GM12878 (cell line): ENCODE measurements at regions not wholly inside any gene's neighbourhood (a gene's known extent, or its start where the extent isn't known, plus 50 kb on each side); places are given as distances from the start of the nearest gene placed in this dataset.

Experiments used
- ATAC-seq: fragments of 200-7000 bp; cut with Tn5 transposase; 3 replicates; pipeline ENCODE4 v1.9.1; 2020; ENCODE audit warnings: mild to moderate bottlenecking, moderate library complexity
- BruUV-seq: library from RNA; stranded (reverse); fragments of 400-500 nt; replicated peaks from 2 replicates; lab custom pipeline; 2021; lab: Mats Ljungman, UMichigan
- CTCF ChIA-PET: fragments of 300-600 bp; sonication (Branson Sonifier 250); formaldehyde crosslinking; extraction: SDS; loops from one replicate; lab custom pipeline; 2021; ENCODE audit warnings: inconsistent platforms; lab: Yijun Ruan, JAX
- POLR2A ChIA-PET: fragments of 350-600 bp; formaldehyde crosslinking; extraction: SDS; loops from one replicate; lab custom pipeline; 2021; ENCODE audit warnings: inconsistent platforms; lab: Charles Lee
- RAD21 ChIA-PET: fragments of 300-600 bp; sonication (Branson Sonifier 250); formaldehyde crosslinking; loops from one replicate; lab custom pipeline; 2023; ENCODE audit warnings: antibody characterized with exemption; ENCODE audit not compliant: unreplicated experiment; lab: Charles Lee
- SMC1A ChIA-PET: fragments of 300-600 bp; sonication (Branson Sonifier 250); formaldehyde crosslinking; loops from one replicate; lab custom pipeline; 2023; ENCODE audit not compliant: unreplicated experiment, uncharacterized antibody; lab: Charles Lee
- DNase-seq: peaks from one replicate; pipeline ENCODE4 v3.0.0-alpha.2; 2011; ENCODE audit warnings: low read depth, low spot score
- FAIRE-seq: peaks from 3 replicates; lab custom pipeline; 2011; peaks lifted over from hg19 to GRCh38; lab: Jason Lieb, UNC
- H2AFZ ChIP-seq: 2 replicates; pipeline ENCODE4 v1.6.0; 2011; ENCODE audit warnings: low read depth, low read length, control low read depth; ENCODE audit not compliant: control insufficient read depth
- H3K27ac ChIP-seq: 2 replicates; pipeline ENCODE4 v1.5.1; 2011; ENCODE audit warnings: control low read depth; ENCODE audit not compliant: control insufficient read depth, insufficient read depth
- H3K27me3 ChIP-seq, 2 experiments: replicated peaks in 1 of 2; 2 replicates each; pipeline versions ENCODE4 v1.6.0 to v1.6.1; 2011; ENCODE audit warnings: low read length in 1 of 2; ENCODE audit not compliant: control insufficient read depth in 2 of 2, insufficient read depth in 2 of 2
- H3K36me3 ChIP-seq, 2 experiments: 2 replicates each; pipeline ENCODE4 v1.5.1; 2011; ENCODE audit warnings: low read length in 1 of 2; ENCODE audit not compliant: control insufficient read depth in 2 of 2, insufficient read depth in 2 of 2
- H3K4me1 ChIP-seq: 2 replicates; pipeline ENCODE4 v1.6.1; 2011; ENCODE audit warnings: mild to moderate bottlenecking, low read length, moderate library complexity, mixed read lengths; ENCODE audit not compliant: control insufficient read depth, insufficient read depth
- H3K4me2 ChIP-seq: 2 replicates; pipeline ENCODE4 v1.6.0; 2011; ENCODE audit warnings: control low read depth; ENCODE audit not compliant: control insufficient read depth, insufficient read depth
- H3K4me3 ChIP-seq: fragments of 200-600 bp; sonication (generic); 2 replicates; pipeline ENCODE4 v1.5.1; 2016
- H3K79me2 ChIP-seq: 2 replicates; pipeline ENCODE4 v1.6.0; 2011; ENCODE audit warnings: low read length; ENCODE audit not compliant: control insufficient read depth, insufficient read depth
- H3K9ac ChIP-seq: 2 replicates; pipeline ENCODE4 v1.8.0; 2011; ENCODE audit warnings: low read length, control low read depth, mixed read lengths; ENCODE audit not compliant: control insufficient read depth, insufficient read depth
- H3K9me3 ChIP-seq: replicated peaks from 3 replicates; pipeline ENCODE4 v1.5.1; 2011; ENCODE audit warnings: mild to moderate bottlenecking, low read length; ENCODE audit not compliant: control insufficient read depth, insufficient read depth
- H4K20me1 ChIP-seq: 2 replicates; pipeline ENCODE4 v1.6.0; 2011; ENCODE audit not compliant: control insufficient read depth, insufficient read depth
- ATF7 ChIP-seq: fragments of 450-650 bp; IDR thresholded peaks from 2 replicates; pipeline ENCODE4 v1.6.1; 2016; ENCODE audit warnings: low read depth, mild to moderate bottlenecking
- PML ChIP-seq: IDR thresholded peaks from 2 replicates; pipeline ENCODE4 v1.6.1; 2012; ENCODE audit warnings: low read length, inconsistent platforms
- POLR2A ChIP-seq: IDR thresholded peaks from 2 replicates; pipeline ENCODE4 v1.6.1; 2011; ENCODE audit warnings: low read depth, mild to moderate bottlenecking, low read length
- POLR2AphosphoS2 ChIP-seq: IDR thresholded peaks from 2 replicates; pipeline ENCODE4 v1.6.1; 2011; ENCODE audit warnings: low read depth, mild to moderate bottlenecking, low read length, improper control_type of control experiment, moderate library complexity
- SREBF1 ChIP-seq: IDR thresholded peaks from 2 replicates; pipeline ENCODE4 v1.6.1; 2012; ENCODE audit warnings: mild to moderate bottlenecking, low read length
- WGBS: methylation state at CpG from one replicate; pipeline ENCODE4 v1.1.6; 2016; ENCODE audit warnings: low lambda C conversion rate; ENCODE audit not compliant: insufficient replicate concordance, insufficient coverage; ENCODE audit errors: missing lambda C conversion rate; 5-methylcytosine and 5-hydroxymethylcytosine counted together
- in situ Hi-C: fragments of 300-500 bp; cut with MboI; formaldehyde crosslinking; loops from 9 replicates; pipeline ENCODE4 v1.14.3; 2018; ENCODE audit warnings: mixed read lengths
- intact Hi-C: fragments of 100-400 bp; cut with micrococcal nuclease; formaldehyde crosslinking; loops from one replicate; pipeline ENCODE4 v1.14.2; 2022; ENCODE audit not compliant: unreplicated experiment
- TF ChIP-seq, protein P1 (sequence below): fragments of 450-650 bp; conservative IDR thresholded peaks from 2 replicates; pipeline ENCODE4 v1.6.1; 2017; ENCODE audit warnings: mild to moderate bottlenecking, moderate library complexity
- TF ChIP-seq, protein P2 (sequence below): fragments of 450-650 bp; IDR thresholded peaks from 2 replicates; pipeline ENCODE4 v1.6.1; 2014; ENCODE audit warnings: mild to moderate bottlenecking

DNA sequence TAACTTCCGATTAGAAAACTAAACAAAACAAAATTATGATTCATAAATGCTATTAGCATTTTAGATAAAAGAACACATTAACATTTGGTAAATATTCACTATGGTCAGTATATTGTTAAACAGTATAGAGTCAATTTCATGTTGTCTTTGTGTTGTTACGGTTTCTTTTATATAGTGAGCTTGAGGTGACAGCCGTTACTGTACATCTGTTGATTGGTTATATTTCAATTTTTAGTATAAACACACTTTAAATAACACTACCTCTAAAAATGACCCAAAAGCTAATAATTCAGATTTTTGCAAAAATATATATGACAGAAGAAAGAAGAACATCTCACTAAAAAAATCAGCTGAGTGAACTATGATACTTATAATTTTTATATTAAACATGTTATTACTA, 249.0 kb upstream of the LUZP2 start (continued):
- TF ChIP-seq, protein P1, sequence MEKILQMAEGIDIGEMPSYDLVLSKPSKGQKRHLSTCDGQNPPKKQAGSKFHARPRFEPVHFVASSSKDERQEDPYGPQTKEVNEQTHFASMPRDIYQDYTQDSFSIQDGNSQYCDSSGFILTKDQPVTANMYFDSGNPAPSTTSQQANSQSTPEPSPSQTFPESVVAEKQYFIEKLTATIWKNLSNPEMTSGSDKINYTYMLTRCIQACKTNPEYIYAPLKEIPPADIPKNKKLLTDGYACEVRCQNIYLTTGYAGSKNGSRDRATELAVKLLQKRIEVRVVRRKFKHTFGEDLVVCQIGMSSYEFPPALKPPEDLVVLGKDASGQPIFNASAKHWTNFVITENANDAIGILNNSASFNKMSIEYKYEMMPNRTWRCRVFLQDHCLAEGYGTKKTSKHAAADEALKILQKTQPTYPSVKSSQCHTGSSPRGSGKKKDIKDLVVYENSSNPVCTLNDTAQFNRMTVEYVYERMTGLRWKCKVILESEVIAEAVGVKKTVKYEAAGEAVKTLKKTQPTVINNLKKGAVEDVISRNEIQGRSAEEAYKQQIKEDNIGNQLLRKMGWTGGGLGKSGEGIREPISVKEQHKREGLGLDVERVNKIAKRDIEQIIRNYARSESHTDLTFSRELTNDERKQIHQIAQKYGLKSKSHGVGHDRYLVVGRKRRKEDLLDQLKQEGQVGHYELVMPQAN = no peak

DNA sequence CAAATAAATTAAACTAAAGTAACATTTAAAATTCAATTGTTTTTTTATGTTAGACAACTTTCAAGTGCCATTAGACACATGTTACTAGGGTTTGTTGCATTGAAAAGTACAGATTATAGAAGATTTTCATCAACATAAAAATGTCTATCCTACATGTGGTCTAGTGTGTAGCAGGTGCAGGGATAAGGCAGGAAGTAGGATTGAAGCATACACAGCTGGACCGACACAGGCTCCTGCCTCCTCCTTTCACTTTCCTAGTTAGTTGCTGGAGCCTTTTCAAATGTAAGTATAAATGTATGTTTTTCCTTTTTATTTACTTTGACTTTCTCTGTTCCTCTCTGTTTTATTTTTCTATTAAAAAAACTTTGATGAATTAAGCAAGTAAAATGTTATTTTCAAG, 246.9 kb upstream of the LUZP2 start:
- WGBS = 92% methylated on average over 1 of the region's 1 CpG

DNA sequence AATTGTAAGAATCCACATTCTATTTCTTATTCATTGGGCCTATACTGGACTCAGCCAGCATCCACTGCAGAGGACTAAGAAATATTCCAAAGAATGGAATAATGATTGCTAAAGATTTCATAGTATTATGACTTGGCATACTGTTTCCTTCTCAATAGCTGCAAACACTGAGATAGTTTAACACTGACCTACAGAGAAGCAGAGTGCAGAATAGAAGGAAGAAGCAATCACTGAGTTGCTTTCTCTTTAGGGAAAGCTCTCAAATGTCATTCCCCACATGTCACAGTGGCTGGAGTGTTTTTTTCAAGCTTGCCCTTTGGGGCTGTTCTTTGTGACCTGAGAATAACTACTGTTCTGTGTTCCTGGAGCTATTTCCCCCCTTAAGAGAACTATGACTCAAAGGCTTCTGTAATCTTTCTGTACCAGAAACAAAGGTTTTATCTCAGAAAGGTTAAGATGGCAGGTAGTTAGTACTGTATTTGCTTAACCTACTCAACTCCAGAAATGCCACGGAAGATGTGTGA, 243.6 kb upstream of the LUZP2 start:
- Histone ChIP-seq H3K9ac (no peak overlapping the region), H2AFZ (no peak overlapping the region), H3K4me1 (no peaks in the 10 kb centered on the region), H3K27ac (no peak overlapping the region), H3K4me2 (no peak overlapping the region), H3K36me3 (no peaks in the 10 kb centered on the region), H3K27me3 (no peaks in the 10 kb centered on the region), H4K20me1 (no peaks in the 10 kb centered on the region), H3K9me3 (no peaks in the 10 kb centered on the region), H3K4me3 (no peak overlapping the region), H3K79me2 (no peaks in the 10 kb centered on the region)
- 37% methylated on average over 1 of the region's 1 CpG for WGBS
- intact Hi-C loops (no loop called here), in situ Hi-C loops (no loop called here)
- ChIA-PET CTCF (no interaction called here), SMC1A (no interaction called here), RAD21 (no interaction called here), POLR2A (interaction anchor here (0.5 kb wide), 1 partner anchor 1871 kb away, joined by 3 read pairs; no protein-coding TSS in a partner anchor)
- ATAC-seq (no peak), DNase-seq (no peak), FAIRE-seq (no peak)
- BruUV-seq = no TSS peak
- TF ChIP-seq, protein P2, sequence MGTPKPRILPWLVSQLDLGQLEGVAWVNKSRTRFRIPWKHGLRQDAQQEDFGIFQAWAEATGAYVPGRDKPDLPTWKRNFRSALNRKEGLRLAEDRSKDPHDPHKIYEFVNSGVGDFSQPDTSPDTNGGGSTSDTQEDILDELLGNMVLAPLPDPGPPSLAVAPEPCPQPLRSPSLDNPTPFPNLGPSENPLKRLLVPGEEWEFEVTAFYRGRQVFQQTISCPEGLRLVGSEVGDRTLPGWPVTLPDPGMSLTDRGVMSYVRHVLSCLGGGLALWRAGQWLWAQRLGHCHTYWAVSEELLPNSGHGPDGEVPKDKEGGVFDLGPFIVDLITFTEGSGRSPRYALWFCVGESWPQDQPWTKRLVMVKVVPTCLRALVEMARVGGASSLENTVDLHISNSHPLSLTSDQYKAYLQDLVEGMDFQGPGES = no peak
- TF ChIP-seq SREBF1 (no peak), PML (no peak), POLR2AphosphoS2 (no peak), POLR2A (no peak)

More for the DNA sequence above, 246.9 kb upstream of the LUZP2 start:
- CTCF ChIA-PET = no interaction called here
- no peaks in the 10 kb centered on the region for H3K36me3 ChIP-seq
- H3K4me3 ChIP-seq = no peak overlapping the region
- H3K27ac ChIP-seq = no peak overlapping the region
- H2AFZ ChIP-seq = no peak overlapping the region
- H3K9me3 ChIP-seq = no peaks in the 10 kb centered on the region
- POLR2A ChIA-PET = no interaction called here
- in situ Hi-C loops = no loop called here
- no peaks in the 10 kb centered on the region for H4K20me1 ChIP-seq
- no peaks in the 10 kb centered on the region for H3K4me1 ChIP-seq
- DNase-seq (no peak), FAIRE-seq (no peak), ATAC-seq (no peak)
- no peaks in the 10 kb centered on the region for H3K27me3 ChIP-seq
- H3K79me2 ChIP-seq = no peaks in the 10 kb centered on the region
- BruUV-seq = no TSS peak
- TF ChIP-seq ATF7 = no peak
- H3K9ac ChIP-seq = no peak overlapping the region
- RAD21 ChIA-PET = no interaction called here
- no peak overlapping the region for H3K4me2 ChIP-seq
- SMC1A ChIA-PET = no interaction called here
- intact Hi-C loops = no loop called here
